ENCODE measurements at regions not wholly inside any gene's neighbourhood (a gene's known extent, or its start where the extent isn't known, plus 50 kb on each side); places are given as distances from the start of the nearest gene placed in this dataset.
"Not testable (repeated sequence)": the region's sequence is repeated elsewhere in the genome, so short reads cannot be mapped to it uniquely, and the experiment has no call there.

- H3K36me3 Mint-ChIP-seq: no peaks in the 10 kb centered on the region
- H3K4me3 Mint-ChIP-seq: no peak overlapping the region
- no peaks in the 10 kb centered on the region for H3K27me3 Mint-ChIP-seq
- TF ChIP-seq, protein P1, sequence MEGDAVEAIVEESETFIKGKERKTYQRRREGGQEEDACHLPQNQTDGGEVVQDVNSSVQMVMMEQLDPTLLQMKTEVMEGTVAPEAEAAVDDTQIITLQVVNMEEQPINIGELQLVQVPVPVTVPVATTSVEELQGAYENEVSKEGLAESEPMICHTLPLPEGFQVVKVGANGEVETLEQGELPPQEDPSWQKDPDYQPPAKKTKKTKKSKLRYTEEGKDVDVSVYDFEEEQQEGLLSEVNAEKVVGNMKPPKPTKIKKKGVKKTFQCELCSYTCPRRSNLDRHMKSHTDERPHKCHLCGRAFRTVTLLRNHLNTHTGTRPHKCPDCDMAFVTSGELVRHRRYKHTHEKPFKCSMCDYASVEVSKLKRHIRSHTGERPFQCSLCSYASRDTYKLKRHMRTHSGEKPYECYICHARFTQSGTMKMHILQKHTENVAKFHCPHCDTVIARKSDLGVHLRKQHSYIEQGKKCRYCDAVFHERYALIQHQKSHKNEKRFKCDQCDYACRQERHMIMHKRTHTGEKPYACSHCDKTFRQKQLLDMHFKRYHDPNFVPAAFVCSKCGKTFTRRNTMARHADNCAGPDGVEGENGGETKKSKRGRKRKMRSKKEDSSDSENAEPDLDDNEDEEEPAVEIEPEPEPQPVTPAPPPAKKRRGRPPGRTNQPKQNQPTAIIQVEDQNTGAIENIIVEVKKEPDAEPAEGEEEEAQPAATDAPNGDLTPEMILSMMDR (conservative IDR thresholded peaks at IDR 0.05): no peak
- H3K9me3 Mint-ChIP-seq: peaks cover 12% of the 10 kb centered on the region
- no peak for DNase-seq (ENCODE audit: extremely low spot score, unreplicated experiment)
- no peak overlapping the region for H3K27ac Mint-ChIP-seq
- H3K4me1 Mint-ChIP-seq (ENCODE audit: unreplicated experiment): peaks cover 25% of the 10 kb centered on the region
Measured at GRCh38 chr2:240257940-240258580, 117.6 kb upstream of the OTOS start.

- no peak for DNase-seq (ENCODE audit: extremely low spot score, unreplicated experiment)
- Mint-ChIP-seq H3K9me3 (peaks cover 13% of the 10 kb centered on the region), H3K36me3 (no peaks in the 10 kb centered on the region), H3K27me3 (peaks cover 4% of the 10 kb centered on the region), H3K4me1 (ENCODE audit: unreplicated experiment) (peaks cover 20% of the 10 kb centered on the region), H3K27ac (no peak overlapping the region), H3K4me3 (no peak overlapping the region)
- TF ChIP-seq, protein P1 (conservative IDR thresholded peaks at IDR 0.05): no peak
Measured at GRCh38 chr2:240258685-240259084, 118.2 kb upstream of the OTOS start.

- no peak for DNase-seq (ENCODE audit: extremely low spot score, unreplicated experiment)
- TF ChIP-seq, protein P1 (conservative IDR thresholded peaks at IDR 0.05): no peak
- H3K4me1 Mint-ChIP-seq (ENCODE audit: unreplicated experiment): peaks cover 16% of the 10 kb centered on the region
- H3K36me3 Mint-ChIP-seq: no peaks in the 10 kb centered on the region
- peaks cover 16% of the 10 kb centered on the region for H3K9me3 Mint-ChIP-seq
- H3K4me3 Mint-ChIP-seq: no peak overlapping the region
- H3K27me3 Mint-ChIP-seq: peaks cover 7% of the 10 kb centered on the region
- no peak overlapping the region for H3K27ac Mint-ChIP-seq
Measured at GRCh38 chr2:240259201-240259923, 118.9 kb upstream of the OTOS start.

DNA sequence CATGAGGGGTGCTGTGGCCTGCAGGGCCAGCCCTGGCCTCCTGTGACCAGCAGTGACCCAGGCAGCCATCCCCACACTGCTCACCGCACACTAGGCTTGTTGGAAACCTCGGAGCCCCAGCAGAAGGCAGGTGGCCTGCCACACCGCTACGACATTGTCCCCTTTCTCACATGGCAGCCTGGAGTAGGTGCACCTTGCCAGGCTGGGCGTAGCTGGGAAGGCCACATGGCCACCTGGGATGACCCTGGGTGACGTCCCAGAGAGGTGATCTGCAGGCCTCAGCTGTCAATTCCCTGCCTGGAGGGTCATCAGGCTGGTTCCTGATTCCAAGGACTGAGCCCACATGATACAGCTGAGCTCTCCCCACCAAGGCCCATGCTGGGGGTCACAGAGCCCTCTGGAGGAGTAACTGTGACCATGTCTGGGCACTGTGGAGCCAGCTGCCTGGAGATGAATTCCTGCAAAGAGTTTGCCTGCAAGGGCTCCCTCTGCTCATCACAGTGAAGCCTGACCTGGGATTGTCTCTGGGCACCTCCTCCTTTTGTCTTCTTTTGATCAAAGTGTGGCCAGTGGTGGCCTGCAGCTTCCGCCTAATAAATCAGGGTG is 119.6 kb upstream of the OTOS start:
- H3K27ac Mint-ChIP-seq: no peak overlapping the region
- H3K4me3 Mint-ChIP-seq: no peak overlapping the region
- no peak for DNase-seq (ENCODE audit: extremely low spot score, unreplicated experiment)
- TF ChIP-seq, protein P1 (conservative IDR thresholded peaks at IDR 0.05): no peak
- peaks cover 7% of the 10 kb centered on the region for H3K27me3 Mint-ChIP-seq
- peaks cover 16% of the 10 kb centered on the region for H3K9me3 Mint-ChIP-seq
- H3K36me3 Mint-ChIP-seq: no peaks in the 10 kb centered on the region
- peaks cover 16% of the 10 kb centered on the region for H3K4me1 Mint-ChIP-seq (ENCODE audit: unreplicated experiment)

- Mint-ChIP-seq H3K4me1 (ENCODE audit: unreplicated experiment) (peaks cover 9% of the 10 kb centered on the region), H3K27me3 (peaks cover 7% of the 10 kb centered on the region), H3K9me3 (peaks cover 16% of the 10 kb centered on the region), H3K27ac (no peak overlapping the region), H3K4me3 (no peak overlapping the region), H3K36me3 (no peaks in the 10 kb centered on the region)
- no peak for DNase-seq (ENCODE audit: extremely low spot score, unreplicated experiment)
- TF ChIP-seq, protein P1 (conservative IDR thresholded peaks at IDR 0.05): no peak
Measured at GRCh38 chr2:240260664-240261063, 120.2 kb upstream of the OTOS start.

DNA sequence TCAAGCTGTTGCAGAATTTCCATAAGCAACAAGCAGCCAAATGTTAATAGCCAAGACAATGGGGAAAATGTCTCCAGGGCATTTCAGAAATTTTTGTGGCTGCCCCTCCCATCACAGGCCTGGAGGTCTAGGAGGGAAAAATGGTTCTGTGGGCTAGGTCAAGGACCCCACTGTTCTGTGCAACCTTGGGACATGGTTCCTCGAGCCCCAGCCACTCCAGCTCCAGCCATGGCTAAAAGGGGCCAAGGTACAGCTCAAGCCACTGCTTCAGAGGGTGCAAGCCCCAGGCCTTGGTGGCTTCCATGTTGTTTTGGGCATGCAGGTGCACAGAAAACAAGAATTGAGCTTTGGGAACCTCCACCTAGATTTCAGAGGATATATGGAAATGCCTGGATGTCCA is 122.1 kb upstream of the OTOS start:
- H3K27ac Mint-ChIP-seq; H3K36me3 Mint-ChIP-seq; DNase-seq (ENCODE audit: extremely low spot score, unreplicated experiment); H3K4me1 Mint-ChIP-seq (ENCODE audit: unreplicated experiment); H3K4me3 Mint-ChIP-seq: not testable (repeated sequence)
- H3K9me3 Mint-ChIP-seq: peaks cover 16% of the 10 kb centered on the region
- peaks cover 19% of the 10 kb centered on the region for H3K27me3 Mint-ChIP-seq

Data from type B pancreatic cell (in vitro differentiated cells).